Psoas muscle (tissue), 7 donors: ENCODE measurements at regions not wholly inside any gene's neighbourhood (a gene's known extent, or its start where the extent isn't known, plus 50 kb on each side); places are given as distances from the start of the nearest gene placed in this dataset.
"Not testable (repeated sequence)": the region's sequence is repeated elsewhere in the genome, so short reads cannot be mapped to it uniquely, and the experiment has no call there.

ENCODE experiments used
- ATAC-seq, 4 donors: fragments of 200-7000 bp; cut with Tn5 transposase; one replicate each; pipeline ENCODE4 v1.9.1; 2020; ENCODE audit warnings: moderate library complexity in 3 of 4, mild to moderate bottlenecking in 2 of 4
- DNase-seq, 2 donors: peaks; one replicate each; pipeline ENCODE4 v3.0.0-alpha.2; 2020
- H3K27ac ChIP-seq: fragments of 200-600 bp; one replicate; pipeline ENCODE4 v1.8.0; 2022
- H3K27me3 ChIP-seq, 3 donors: fragments of 200-600 bp in 1 of 3; one replicate each; pipeline versions ENCODE4 v1.6.1 to v1.8.0; 2013 to 2022; ENCODE audit warnings: low read length in 2 of 3, mild to moderate bottlenecking in 2 of 3, moderate library complexity in 1 of 3; ENCODE audit not compliant: insufficient read depth in 3 of 3
- H3K36me3 ChIP-seq, 2 donors: fragments of 200-600 bp in 1 of 2; one replicate each; pipeline versions ENCODE4 v1.6.1 to v1.8.0; 2013 to 2022; ENCODE audit warnings: low read depth in 1 of 2, mild to moderate bottlenecking in 1 of 2, moderate library complexity in 1 of 2; ENCODE audit not compliant: insufficient read depth in 1 of 2
- H3K4me1 ChIP-seq: fragments of 200-600 bp; one replicate; pipeline ENCODE4 v1.8.0; 2022
- H3K4me3 ChIP-seq: fragments of 200-600 bp; one replicate; pipeline ENCODE4 v1.8.0; 2022; ENCODE audit warnings: mild to moderate bottlenecking
- H3K9me3 ChIP-seq: fragments of 200-600 bp; one replicate; pipeline ENCODE4 v1.8.0; 2022
- CTCF ChIP-seq: fragments of 200-600 bp; IDR thresholded peaks from one replicate; pipeline ENCODE4 v1.8.0; 2022; ENCODE audit warnings: antibody characterized with exemption
- WGBS, 3 donors: extraction: QIAGEN DNeasy Blood & Tissue Kit; methylation state at CpG; one replicate each; pipeline versions ENCODE4 v1.1.6 to v1.1.7; 2013; 5-methylcytosine and 5-hydroxymethylcytosine counted together
- intact Hi-C, 2 donors: fragments of 100-400 bp; cut with DNase I; formaldehyde crosslinking; loops; one replicate each; pipeline versions ENCODE4 v1.11.0 to v1.14.2; 2022
- donor health status: healthy with polysubstance abuse.
- donor health status: DM: no; HTN: no; CAD: no; lungs with moderate emphysema.
- donor health status: Bipolar disorder and iron deficiency.
- donor health status: healthy.
- donor health status: DM: yes; HTN: yes; CAD: no.
- donor health status: DM: no; HTN: no; CAD: no.
- donor health status: DM: yes; HTN: yes; CAD: no.

- ATAC-seq, result no peak
- Histone ChIP-seq H3K4me3 (no peak overlapping the region), H3K27me3 (peaks cover 0 to 11% (median 0%) of the 10 kb centered on the region in 3 donors), H3K36me3 (no peaks in the 10 kb centered on the region), H3K9me3 (peaks cover 6% of the 10 kb centered on the region), H3K27ac (no peak overlapping the region), H3K4me1 (no peaks in the 10 kb centered on the region)
- DNase-seq, result no peak
- intact Hi-C loops, result no loop called here
- 53 to 56% (median 54%) methylated on average over 3 of the region's 3 CpGs for WGBS, 3 donors
- no peak for TF ChIP-seq CTCF
Observed at GRCh38 chr14:92248696-92249095, 74.3 kb upstream of the SLC24A4 start.

GRCh38 chr14:92250366-92250765, 72.6 kb upstream of the SLC24A4 start:
- ATAC-seq, intact Hi-C loops: not testable (repeated sequence)

GRCh38 chr14:92252323-92252722, 70.6 kb upstream of the SLC24A4 start:
- DNase-seq, result no peak
- Histone ChIP-seq H3K36me3 (no peaks in the 10 kb centered on the region), H3K9me3 (no peaks in the 10 kb centered on the region), H3K27me3 (peaks cover 0 to 39% (median 0%) of the 10 kb centered on the region in 3 donors), H3K27ac (no peak overlapping the region), H3K4me1 (no peaks in the 10 kb centered on the region), H3K4me3 (no peak overlapping the region)
- no peak for ATAC-seq
- intact Hi-C loops, result no loop called here
- no peak for TF ChIP-seq CTCF
- WGBS, 3 donors, result 61 to 63% (median 61%) methylated on average over 16 of the region's 16 CpGs

More at GRCh38 chr14:92250366-92250765, 72.6 kb upstream of the SLC24A4 start:
- not testable (repeated sequence) for DNase-seq, H3K9me3 ChIP-seq, H3K4me3 ChIP-seq, H3K36me3 ChIP-seq, H3K27ac ChIP-seq, H3K4me1 ChIP-seq
- WGBS, 3 donors, result 77 to 81% (median 81%) methylated on average over 8 of the region's 8 CpGs
- H3K27me3 ChIP-seq, result peaks cover 0 to 24% (median 0%) of the 10 kb centered on the region in 3 donors

GRCh38 chr14:92253381-92253894, 69.5 kb upstream of the SLC24A4 start:
- intact Hi-C loops, result no loop called here
- DNase-seq (no peak), ATAC-seq (no peak)
- TF ChIP-seq CTCF, result no peak
- Histone ChIP-seq H3K27ac (no peak overlapping the region), H3K4me3 (no peak overlapping the region), H3K4me1 (no peaks in the 10 kb centered on the region), H3K9me3 (no peaks in the 10 kb centered on the region), H3K36me3 (no peaks in the 10 kb centered on the region), H3K27me3 (peaks cover 0 to 41% (median 0%) of the 10 kb centered on the region in 3 donors)
- 55 to 65% (median 57%) methylated on average over 15 of the region's 15 CpGs for WGBS, 3 donors

- H3K27ac ChIP-seq, result no peak overlapping the region
- no peak overlapping the region for H3K4me3 ChIP-seq
- H3K36me3 ChIP-seq, result no peaks in the 10 kb centered on the region
- intact Hi-C loops, result no loop called here
- TF ChIP-seq CTCF, result no peak
- H3K4me1 ChIP-seq, result no peaks in the 10 kb centered on the region
- H3K9me3 ChIP-seq, result no peaks in the 10 kb centered on the region
- peaks cover 0 to 41% (median 0%) of the 10 kb centered on the region in 3 donors for H3K27me3 ChIP-seq
- DNase-seq (peak; percentile 60 to 73), ATAC-seq (peak in 1 of 4 donors; percentile 27)
- WGBS, 3 donors, result 7 to 10% (median 8%) methylated on average over 14 to 18 of the region's 18 CpGs
Observed at GRCh38 chr14:92254786-92255185, 68.2 kb upstream of the SLC24A4 start.
